Activated CD8-positive, alpha-beta memory T cell treated with anti-CD3 and anti-CD28 coated beads for 48 hours (primary cell): ENCODE measurements at regions not wholly inside any gene's neighbourhood (a gene's known extent, or its start where the extent isn't known, plus 50 kb on each side); places are given as distances from the start of the nearest gene placed in this dataset.
"Not testable (repeated sequence)": the region's sequence is repeated elsewhere in the genome, so short reads cannot be mapped to it uniquely, and the experiment has no call there.

Experiments used
- DNase-seq, 3 experiments: peaks; one replicate each; pipeline ENCODE4 v3.0.0-alpha.2; 2020; ENCODE audit warnings: low read depth in 2 of 3, low spot score in 2 of 3

DNA sequence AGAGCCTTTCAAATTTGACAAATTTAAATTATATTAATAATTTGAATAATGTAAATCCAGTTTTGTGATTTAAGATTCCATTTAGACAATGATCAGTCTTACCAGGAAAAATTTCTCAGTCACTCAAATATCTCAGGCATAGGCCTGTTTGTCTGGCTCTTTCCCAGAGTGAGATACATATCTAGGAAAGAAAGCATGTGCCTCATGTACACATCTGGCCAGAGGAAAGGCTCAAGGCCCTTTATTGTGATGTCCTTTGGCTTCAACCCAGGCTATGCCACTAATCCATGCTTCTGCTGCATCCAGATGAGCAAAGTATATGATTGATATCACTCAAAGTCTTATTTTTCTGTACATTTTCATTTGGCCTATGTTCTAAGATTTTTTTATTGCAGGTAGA, 473.3 kb upstream of the ADGRL3 start:
- no peak for DNase-seq

DNA sequence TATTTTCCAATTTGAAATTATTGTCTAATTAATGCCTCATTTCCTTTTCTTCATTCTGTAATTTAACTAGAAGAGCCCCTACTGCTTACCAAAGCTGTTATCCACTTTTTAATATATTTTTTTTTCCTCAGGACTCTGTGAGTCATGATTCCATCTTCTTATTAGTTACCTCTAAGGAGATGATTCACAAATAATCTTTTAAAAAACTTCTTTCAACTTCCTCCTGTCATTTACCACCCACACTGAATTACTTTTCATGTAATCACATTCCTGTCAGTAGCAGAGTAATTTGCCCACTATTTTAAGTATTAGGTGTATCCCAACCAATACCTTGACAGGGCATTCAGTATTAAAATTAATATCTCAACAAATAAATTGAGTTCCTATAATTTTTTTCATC, 470.9 kb upstream of the ADGRL3 start:
- DNase-seq: no peak

DNA sequence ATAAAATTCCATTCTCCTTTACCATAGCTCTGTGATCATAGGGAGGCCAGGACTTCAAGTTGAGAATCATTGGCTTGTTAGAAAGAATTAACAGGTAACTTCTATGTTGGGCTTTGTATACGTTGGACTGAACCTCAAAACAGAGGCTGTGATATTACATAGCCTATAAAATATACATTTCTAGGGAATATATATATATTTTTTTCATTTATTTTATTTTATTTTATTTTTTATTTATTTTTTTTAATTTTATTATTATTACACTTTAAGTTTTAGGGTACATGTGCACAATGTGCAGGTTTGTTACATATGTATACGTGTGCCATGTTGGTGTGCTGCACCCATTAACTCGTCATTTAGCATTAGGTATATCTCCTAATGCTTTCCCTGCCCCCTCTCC, 470.4 kb upstream of the ADGRL3 start:
- not testable (repeated sequence) for DNase-seq

DNA sequence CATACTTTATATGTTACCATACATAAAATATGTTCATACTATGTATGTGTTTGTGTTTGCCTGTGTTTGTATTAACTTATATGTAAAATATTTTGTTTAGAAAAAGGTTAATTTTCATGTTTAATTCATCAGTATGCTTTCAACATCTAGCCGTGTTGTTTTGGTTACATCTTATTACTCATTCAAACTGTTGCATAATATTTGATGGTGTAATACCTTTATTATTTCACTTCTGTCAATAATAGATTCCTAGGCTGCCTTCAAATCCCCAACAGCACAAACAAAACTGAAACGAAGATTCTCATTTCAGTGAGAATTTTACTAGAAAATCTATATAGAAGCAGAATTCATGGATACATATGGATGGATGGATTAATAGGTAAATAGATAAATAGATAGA, 462.3 kb upstream of the ADGRL3 start:
- DNase-seq: no peak

DNA sequence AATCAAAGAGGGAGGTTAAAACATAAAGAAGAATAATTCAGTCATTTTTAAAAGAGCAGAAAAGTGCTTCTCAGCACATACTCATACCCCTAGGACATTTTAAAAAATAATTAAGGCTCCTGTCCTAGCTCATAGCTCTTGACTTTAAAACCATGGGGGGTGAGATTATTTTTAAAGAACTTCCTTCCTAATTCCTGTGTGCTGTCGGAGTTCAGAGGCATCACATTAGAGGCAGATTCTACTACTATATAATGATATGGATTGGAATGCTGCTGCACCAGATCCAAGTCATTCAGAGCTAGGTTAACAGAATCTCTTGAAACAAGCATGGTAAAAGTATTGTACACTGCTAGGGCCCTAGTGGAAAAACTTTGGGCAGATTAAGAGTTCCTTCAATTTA, 456.5 kb upstream of the ADGRL3 start:
- DNase-seq: no peak

DNA sequence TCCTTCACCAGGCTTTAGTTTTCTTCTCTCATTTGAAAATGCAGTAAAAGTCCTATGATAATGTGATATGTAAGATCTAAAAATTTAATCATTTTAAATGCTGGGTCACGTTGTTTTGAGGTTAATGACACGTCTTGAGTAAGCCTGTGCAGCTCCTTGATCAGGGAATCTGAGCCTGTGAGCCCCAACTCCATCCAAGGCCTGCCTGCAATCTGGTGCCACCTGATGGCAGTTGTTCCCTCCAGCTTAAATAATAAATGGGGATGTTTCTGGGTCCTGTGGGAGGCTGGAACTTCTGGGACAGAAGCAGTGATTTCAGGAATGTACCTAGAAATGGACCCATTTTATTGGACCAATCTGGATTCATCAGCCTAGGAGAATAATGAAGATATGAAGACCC, 455.4 kb upstream of the ADGRL3 start:
- DNase-seq: no peak

DNA sequence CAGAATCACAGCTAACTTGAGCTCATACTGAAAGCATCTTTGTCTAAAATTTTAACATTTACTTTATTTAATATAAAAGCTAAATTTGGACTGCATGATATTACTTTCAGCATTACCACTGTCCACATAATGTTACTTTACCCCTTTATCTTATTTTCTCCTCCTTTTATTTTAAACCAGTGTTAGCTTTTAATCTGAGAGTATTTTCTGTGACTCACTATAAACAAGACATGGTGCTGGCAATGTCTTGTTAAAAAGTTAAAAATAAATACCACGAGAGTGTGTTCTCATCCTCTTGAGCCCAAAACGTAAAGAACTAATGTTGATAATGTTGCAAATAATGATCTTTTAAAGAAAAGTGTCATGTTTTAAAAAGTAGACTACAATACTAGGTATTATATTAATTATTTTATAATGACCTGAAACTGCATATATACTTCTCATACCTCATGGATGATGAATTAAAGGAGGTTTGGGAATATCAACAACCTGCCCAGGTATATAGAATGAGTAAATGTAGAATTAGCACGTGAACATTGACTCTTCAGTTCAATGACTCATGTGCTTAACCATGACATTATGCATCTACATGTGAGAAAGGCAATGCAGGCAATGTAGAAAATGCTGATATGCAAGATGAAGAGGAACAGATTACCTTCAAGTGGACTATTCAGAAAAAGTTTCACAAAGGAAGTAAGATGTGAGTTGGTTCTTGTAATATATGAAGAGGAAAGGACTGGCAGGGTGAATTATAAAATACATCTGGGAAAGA, 454.1 kb upstream of the ADGRL3 start:
- DNase-seq: no peak

DNA sequence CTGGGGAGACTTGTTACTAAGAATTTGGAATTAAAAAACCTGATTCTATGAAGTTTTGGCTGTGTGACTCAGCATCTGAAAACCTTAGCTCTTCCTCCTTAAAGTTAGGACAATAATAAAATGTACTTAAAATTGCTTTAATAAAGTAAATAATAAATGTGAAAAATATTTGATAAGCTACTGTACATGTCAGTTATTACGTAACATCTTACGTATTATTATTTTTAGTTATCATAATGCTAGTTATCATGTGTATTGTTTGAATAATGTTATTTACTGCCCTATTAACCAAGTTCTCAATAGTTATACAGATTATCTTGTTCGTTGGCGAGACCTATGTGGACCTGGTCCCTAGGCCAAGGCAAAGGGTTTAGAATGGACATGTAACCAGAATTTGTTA, 449.2 kb upstream of the ADGRL3 start:
- no peak for DNase-seq

DNA sequence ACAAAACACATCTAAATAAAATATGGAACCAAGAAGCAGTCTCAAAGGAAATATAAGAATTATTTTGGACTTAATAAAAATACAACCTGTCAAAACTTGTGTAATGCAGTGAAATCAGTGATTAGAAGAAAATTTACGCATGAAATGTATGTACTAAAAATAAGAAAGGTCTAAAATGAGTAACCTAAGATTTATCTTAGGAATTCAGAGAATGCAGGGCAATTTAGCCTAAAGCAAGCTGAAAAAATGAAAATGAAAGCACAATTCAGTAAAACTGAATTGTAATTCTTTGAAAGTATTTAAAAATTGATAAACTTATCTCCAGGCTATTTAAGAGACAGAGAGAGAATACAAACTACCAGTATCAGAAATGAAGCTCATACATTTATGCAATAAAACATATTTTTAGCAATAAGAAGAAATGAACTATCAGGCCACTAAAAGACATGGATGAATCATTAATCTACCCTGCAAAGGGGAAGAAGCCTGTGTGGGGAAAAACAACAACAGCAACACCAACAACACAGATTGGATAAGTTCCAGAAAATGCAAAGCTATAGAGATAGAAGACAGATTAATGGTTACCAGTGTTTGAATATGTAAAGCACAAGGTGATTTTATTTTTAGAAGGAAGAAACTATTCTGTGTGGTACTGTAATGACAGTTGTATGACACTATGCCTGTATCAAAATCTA, 442.0 kb upstream of the ADGRL3 start:
- DNase-seq: no peak

DNA sequence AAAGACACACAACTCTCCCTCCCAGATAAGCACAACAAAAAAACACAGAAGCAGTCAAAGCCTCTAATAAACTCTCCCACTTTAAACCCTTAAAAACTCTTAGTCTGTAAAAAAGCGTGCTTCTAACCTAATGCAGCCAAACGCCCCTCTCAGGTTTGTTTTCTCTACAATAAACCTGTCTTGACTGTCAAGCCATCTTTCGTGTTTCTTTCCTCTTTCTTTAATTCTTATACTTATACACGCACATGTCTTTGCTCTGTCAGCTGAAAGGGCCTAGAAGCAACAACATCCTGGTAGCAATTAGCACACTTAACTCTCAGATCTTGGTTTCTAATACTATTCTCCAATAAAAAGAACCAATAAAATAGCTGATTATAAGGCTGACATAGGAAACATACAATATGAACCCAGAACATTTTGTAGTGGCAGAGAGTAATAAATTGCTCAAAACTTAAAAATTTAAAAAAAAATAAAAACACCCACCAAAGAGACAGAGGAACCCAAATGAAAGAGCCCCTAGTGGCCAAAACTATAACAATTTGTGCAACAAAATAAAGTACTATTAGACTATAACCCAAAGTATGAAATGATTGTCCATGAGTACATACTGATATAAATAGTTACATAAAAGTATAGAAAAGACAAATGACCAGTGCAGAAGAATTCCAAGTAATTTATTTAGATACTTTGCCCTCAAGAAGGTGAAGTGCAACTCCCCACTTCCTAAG, 440.4 kb upstream of the ADGRL3 start:
- no peak for DNase-seq

DNA sequence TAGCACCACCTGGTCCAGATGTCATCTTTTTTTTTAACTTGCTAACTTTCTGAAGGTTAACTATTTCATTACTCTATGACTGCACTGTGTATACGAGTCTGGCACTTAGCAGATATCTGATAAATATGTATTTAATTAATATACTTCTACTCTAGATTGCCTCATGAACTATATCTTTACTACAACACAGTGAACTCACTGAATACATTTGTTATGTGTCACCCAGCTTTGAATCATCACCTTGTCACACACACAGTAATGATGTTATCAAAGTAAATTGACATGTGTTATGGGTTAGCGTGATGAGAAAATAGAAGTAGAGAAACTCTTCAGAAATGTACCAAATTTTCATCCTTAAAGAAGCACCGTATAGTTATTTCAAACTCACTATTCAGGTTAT, 419.3 kb upstream of the ADGRL3 start:
- DNase-seq: no peak

DNA sequence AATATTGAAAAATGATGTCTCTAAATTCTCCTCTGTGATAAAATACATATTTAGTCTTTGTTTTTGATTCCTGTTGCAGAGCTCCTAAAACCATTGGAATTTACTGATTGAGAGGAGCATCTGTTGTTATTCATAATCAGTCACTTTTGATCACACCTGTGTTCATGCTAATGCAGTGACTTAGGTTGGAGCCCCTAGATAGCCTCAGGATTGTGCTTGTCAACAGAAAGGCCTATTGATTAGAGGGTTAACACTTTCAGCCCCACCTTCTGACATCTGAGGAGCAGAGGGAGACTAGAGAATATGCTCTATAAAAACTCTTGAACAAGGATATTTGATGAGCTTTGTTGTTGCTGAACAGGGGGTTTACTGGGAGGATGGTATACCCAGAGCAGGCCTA, 409.5 kb upstream of the ADGRL3 start:
- DNase-seq: no peak

DNA sequence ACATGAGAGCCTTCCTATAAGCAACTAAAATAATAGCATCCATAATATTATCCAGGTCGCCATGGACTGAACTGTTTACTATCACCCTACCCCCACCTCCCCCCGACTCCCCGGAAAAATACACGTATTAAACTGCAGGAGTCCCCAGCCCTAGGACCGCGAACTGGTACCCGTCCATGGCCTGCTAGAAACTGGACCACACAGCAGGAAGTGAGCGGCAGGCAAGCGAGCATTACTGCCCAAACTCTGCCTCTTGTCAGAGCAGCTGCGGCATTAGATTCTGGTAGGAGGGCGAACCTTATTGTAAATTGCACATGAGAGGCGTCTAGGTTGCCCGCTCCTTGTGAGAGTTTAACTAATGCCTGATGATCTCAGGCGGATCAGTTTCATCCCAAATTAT, 405.8 kb upstream of the ADGRL3 start:
- no peak for DNase-seq

DNA sequence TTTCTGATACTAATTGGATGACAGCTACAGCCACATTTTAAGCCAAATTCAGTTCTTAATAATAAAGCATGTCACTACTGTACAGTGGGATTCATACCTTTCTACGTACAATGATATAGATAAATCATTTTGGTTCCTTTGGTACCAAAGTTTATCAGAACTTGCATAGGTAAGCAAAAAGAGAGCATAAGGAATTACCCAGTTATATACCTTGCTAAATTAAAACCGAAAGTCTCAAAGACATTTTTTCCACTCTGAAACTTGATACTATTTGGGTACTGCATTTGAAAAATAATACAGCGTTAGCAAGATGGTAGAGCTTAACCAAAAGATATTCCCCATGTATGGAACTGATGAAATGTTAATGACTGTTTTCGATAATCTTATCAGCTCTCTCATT, 400.9 kb upstream of the ADGRL3 start:
- no peak for DNase-seq

DNA sequence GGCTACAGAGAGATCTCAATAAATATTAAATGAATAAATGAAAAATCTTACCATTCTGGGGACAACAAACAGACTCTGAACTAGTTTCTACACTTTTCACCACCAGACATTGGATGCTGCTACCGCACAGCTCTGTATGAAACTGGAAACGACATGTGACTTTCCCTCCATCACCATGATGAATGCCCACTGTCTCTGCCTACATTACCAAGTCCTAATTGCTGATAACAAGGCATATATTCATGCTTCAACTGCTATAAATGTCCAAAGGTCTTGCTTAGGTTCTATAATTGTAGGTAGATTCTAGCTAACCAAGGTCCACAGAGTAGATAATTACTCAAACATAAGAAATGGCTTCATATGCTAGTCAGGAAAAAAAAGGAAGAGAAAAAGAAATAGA, 399.4 kb upstream of the ADGRL3 start:
- no peak for DNase-seq

DNA sequence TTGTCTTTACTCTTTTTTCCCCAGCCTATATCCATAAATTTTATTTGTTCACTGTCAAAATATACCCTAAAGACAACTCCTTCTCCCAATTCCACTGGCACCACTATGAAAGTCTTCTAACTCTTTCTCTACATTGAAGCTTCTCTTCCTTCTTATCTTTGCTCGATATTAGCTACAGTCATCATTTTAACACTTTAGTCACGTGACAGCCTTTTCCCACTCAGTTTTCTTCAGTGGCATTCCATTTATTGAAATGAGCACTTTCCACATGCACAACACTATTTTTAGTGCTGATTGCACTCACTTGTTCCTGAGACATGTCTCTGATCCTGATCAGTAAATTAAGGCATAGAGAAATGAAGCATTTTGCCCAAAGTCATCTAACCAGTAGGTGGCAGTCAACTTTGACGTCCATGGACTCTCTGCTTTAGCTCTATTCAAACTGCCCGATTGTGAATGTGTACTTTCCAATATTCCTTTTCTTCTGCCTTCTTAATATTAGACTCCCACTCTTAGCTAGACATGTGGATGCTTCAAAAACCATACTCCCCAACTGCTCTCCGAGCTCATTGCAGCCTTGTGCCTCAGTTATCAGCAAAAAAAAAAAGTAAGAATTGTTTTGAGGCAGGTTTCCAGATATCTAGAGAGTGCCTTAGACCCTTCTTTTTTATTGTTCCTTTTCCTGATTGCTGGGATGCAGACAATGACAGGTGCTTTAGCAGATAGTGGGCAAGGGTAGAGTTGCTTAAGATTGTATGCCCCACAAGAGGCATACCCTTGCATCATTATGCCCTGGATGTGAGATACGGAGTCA, 394.4 kb upstream of the ADGRL3 start:
- no peak for DNase-seq

DNA sequence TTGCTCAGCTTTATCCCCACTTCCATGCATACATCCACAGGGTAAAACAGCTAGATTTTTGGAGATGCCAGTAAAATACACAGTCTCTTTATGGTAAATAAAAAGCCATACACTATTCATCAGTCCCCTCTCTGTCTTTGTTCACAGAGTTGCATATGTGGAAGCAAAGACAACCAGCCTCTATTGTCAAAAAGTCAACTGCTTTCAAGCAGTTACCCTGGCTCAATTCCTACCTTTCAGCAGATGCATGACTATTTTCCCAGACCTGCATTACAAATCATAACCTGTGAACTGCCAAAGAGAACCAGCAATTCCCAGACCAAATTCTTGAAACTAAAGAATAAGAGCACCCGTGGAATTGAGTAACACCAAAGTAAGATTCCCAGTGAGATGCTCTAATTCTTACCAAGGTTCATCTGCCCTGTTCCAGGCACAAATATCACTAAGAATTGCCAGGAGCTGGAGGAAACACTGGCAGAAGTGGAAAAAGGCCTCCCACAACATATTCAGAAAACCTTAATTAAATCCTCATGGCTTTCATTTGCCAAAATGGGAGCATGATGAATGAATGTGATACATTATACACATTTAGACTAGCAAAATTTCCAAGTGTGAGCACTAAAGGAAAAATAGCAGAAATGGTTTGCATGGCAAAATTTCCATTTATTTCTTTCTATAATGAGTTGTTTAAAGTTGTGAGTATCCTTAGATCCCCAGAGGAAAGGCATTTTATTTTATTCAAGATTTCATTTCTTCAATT, 391.2 kb upstream of the ADGRL3 start:
- no peak for DNase-seq

DNA sequence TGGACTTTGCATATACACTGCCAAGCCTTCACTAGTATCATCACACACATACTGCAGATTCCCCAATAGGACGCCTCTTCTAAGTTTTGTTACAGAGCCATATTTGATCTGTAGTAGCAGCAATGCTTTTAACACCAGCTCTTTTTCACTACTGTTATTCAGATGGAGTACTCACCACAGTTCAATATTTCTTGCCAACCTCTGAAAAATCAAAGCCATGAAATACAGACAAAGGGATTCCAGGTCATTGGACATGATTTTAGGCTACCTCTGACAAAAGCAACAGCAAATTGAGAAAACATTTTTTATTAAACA, 390.7 kb upstream of the ADGRL3 start:
- no peak for DNase-seq

DNA sequence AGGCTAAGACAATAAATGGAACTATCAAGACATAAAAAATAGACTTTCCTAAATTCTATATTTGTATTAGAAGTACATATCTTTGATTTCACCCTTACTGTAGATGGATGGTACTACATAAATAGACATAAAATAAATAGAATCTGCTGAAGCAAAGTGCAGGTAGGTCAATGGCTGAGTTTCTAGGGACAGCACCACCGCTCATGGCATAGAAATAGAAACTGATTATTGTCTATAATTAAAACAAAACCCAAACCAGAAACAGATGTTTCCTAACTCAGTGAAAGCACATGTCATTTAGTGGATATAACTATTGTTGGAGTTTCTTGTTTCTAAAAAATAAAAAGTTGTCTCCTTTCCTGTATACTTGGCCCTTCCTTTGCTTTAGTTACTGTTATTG, 387.3 kb upstream of the ADGRL3 start:
- no peak for DNase-seq

DNA sequence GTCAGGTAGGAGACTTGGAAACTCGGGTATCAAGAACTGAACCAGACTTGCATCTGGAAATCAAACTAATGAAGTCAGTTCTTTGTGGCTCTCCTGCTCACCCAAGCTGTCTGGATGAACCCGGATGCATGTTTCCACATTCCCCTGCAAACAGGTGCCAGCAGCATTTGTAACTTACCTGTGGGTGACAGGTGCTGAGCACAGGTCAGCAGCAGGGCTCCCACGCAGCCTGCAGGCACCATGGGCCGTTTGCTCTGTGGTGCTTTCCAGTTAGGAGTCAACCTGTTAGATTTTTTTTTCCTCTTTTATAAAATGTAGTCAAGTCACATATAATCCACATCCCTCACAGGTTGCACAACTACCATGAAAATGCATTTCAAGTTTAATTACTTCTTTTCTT, 385.6 kb upstream of the ADGRL3 start:
- no peak for DNase-seq

DNA sequence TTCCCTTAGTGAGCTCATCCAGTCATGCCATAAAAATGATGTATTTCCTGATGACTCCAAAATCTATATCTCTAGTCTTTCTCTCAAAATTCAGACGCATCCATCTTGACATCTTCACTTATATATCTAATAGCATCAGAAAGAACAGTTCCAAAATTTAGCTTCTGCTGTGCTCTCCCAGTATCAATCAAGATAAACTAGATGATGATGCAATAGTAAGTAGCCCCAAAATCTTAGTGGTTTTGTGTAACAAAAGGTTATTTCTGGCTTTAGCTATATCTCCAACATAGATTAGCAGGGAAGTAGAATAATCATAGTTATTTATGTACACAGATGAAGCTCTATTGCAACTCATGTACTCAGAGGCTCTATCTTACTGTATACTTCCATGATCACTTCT, 382.5 kb upstream of the ADGRL3 start:
- no peak for DNase-seq
